HG03460 (cell line): ENCODE measurements at regions not wholly inside any gene's neighbourhood (a gene's known extent, or its start where the extent isn't known, plus 50 kb on each side); places are given as distances from the start of the nearest gene placed in this dataset.
"Not testable (repeated sequence)": the region's sequence is repeated elsewhere in the genome, so short reads cannot be mapped to it uniquely, and the experiment has no call there.

Experiments
- ATAC-seq: cut with Tn5 transposase; IDR thresholded peaks from one replicate; pipeline ENCODE4 v1.9.1; 2021; ENCODE audit not compliant: unreplicated experiment

DNA sequence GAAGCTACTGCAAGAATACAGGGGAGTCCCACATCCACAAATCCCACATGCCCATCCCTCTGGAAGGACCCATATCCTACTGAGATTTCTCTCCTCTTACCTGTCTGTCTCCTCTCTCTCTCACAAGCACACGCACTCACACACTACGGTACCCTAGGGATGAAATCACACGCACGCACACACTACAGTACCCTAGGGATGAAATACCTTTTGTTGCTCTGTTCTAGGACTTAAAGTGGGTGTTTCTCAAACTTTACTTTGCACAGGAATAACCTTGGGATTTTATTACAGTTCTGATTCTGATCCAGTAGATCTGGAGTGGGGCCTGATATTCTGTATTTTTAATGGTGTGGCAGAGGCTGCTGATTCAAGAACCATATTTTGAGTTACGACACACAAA lies 622.2 kb upstream of the ZNF385D start:
- ATAC-seq: no peak

DNA sequence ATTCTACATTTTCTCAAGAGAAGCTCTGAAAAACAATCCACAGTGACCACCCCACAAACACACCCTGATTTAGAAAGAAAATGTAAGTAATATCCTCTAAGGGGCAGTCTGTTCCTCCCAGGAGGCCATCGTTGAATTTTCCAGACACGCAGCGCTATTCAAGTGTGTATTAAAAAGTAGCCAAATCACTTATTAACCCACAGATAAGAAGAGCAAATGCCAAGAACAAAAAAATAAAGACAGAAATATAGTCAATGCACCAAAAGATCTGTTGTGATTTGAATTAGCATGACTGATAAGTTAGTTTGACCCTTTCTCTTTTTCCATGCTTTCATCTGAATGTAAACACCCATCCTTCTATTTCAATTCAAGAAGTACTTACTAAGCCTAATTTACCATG lies 622.8 kb upstream of the ZNF385D start:
- no peak for ATAC-seq

DNA sequence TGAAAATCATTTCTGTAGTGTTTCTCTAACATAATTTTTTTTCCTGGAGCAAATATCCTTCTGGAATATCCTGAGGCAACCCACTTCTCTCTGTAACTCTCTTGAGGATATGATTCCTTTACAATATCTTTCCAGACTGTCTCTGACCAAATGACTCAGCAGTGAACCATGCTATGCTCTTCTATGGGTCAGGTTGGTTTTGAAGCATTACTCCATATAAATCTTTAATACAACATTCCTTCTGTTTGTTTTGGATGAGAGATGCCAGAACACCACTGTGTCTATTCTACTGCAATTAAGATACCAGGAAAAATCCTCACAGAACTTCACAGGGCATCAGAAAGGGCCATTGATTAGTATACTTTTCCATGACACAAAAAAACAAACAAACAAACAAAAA lies 626.4 kb upstream of the ZNF385D start:
- no peak for ATAC-seq

DNA sequence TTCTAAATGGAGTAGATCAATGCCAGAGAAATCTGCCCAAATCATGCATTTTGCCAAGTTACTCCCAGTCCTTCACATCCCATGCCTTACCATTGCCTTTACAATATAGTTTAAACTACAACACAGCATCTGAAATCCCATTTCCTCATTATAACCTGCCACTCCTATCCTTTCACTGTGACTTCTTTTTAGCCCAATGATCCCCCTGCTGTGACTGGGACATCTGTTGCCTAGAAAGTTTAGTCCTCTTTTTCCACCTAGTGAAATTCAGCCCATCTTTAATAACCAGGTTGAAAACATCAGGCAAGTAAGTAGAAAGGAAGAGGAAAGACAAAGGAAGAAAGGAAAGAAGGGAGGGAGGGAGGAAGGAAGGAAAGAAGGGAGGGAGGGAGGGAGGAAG lies 627.9 kb upstream of the ZNF385D start:
- ATAC-seq: no peak

DNA sequence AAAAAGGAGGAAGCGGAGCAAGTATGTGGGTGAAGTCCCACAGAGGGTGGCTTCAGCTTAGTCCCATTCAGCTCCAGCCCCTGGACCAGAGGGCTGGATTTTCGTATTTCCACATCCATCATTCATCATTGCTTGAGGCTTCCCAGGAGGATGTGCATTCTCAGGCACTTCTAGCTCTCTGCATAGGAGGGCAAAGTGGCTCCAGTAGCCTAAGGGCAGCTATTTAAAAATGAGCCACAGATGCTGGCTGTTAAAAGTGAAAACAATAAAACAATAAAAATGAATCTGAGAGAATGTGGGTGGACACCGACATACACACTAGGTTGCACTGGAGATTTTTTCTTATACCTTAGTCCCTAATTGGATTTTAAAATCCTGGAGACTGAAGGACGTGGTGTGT lies 629.2 kb upstream of the ZNF385D start:
- no peak for ATAC-seq

DNA sequence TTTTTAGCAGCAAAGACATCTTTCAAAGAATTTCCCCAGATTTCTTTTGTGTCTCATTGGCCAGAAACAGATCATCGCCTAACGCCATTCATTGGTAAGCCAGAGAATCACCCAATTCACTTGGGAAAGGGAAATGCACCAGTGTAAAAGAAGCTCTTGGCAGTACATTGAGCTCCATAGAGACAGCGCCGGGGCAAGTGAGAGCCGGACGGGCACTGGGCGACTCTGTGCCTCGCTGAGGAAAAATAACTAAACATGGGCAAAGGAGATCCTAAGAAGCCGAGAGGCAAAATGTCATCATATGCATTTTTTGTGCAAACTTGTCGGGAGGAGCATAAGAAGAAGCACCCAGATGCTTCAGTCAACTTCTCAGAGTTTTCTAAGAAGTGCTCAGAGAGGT lies 630.6 kb upstream of the ZNF385D start:
- not testable (repeated sequence) for ATAC-seq

DNA sequence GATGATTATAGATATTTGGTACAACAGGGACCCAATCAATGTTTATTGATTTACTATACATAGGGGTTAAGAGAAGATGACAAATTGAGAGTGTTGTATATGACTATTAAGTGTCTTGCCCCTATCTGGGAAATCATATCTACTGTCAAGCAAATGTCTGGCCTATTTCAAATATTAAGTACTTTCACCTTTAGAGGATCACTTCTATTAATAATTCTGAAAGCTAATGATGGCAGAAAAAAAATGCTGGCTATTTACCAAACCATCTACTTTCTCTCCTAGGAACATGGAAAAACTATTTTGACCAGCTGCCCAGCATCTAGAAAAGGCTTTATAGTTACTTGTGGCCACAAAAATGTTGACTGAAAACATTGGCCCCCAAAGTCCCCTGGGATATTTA lies 632.3 kb upstream of the ZNF385D start:
- no peak for ATAC-seq

DNA sequence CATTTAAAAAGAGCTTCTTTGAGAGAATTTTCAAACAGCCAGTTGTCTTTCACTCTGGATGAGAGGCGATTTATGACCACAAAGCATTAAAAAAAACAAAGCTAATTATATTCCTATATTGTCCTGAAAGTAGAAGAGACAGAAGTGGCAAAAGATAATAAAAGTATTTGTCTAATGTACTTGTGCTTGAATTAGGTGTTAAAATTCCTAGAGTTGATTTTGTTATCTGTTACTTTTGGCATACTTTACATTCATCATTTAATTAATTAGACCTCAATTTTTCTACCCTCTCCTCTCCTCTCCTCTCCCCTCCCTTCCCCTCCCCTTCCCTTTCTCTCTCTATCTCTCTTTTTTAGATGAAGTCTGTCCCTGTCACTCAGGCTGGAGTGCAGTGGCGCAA lies 635.1 kb upstream of the ZNF385D start:
- ATAC-seq: no peak

DNA sequence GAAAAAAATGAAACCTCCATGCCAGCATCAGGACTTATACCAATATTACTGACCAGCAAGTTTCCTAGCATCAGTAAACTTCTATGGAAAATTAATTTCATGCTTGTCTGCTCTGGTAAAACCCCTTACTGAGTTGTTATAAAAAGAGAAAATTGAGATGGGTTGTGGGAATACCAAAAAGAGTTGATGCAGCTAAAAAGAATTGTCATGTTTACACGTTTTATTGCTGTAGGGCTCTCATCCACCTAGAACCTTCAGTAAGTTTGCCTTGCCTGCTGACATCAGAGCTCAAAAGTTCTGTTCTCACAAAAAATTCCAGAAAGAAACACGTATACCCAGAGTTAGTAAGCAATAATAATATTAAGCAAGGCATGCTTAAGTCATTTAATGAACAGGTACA lies 641.3 kb upstream of the ZNF385D start:
- ATAC-seq: no peak

DNA sequence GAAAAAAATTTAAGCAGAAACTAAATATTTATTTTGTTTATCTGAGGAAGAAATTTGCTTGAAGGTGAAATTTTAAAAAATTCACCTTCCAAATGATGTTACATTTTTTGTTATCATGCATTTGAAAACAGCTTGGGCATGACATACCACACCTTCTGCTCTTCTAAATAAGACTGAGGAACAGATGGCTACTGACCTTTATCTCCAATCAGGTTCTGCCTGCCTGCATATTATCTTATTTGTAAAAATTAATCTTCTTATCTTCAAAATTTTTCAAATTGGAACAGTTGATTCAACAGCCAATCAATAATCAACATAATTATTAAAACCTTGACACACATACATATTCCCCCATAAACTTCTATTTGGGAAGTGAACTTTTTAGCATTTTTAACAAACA lies 641.8 kb upstream of the ZNF385D start:
- ATAC-seq: no peak

DNA sequence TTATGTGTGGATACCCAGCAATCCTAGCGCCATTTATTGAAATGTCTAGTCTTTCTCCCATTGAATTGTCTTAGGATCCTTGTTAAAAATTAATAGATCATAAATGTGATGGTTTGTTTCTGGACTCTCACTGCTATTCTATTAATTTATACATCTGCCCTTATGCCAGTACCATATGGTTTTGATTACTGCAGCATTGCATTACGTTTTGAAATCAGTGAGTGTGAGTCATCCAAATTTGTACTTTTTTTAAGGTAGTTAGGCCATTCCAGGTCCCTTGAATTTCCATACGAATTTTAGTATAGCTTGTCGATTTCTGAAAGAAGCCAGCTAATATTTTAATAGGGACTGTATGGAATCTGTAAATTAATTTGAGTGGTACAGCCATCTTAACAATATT lies 648.6 kb upstream of the ZNF385D start:
- ATAC-seq: no peak

DNA sequence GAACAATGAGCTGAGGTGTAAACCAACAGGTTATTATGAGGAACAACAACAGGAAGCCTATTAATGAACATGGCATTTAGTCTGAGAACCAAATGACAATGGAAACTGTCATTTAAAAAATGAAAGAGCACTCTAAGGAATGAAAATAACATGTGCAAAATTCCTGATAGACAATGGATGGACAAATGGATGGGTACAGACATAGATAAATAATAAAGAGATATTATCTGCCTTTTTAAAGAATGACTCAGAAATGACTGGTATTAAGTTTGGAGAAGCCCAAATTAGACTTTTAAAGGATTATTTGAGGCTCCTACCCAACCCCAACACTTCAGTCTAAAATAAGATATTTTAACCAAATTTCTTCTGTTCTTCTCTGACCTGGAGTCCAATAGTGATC lies 650.5 kb upstream of the ZNF385D start:
- ATAC-seq: no peak

DNA sequence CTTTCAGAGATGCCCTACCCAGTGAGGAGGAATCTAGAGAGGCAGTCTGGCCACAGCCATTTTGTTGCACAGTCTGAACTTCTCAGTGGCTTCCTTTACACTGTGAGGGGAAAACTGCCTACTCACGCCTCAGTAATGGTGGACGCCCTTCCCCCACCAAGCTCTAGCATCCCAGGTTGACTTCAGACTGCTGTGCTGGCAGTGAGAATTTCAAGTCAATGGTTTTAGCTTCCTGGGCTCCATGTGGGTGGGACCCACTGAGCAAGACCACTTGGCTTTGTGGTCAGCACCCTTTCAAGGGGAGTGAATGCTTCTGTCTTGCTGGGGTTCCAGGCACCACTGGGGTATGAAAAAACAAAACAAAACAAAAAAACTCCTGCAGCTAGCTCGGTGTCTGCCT lies 663.2 kb upstream of the ZNF385D start:
- no peak for ATAC-seq

DNA sequence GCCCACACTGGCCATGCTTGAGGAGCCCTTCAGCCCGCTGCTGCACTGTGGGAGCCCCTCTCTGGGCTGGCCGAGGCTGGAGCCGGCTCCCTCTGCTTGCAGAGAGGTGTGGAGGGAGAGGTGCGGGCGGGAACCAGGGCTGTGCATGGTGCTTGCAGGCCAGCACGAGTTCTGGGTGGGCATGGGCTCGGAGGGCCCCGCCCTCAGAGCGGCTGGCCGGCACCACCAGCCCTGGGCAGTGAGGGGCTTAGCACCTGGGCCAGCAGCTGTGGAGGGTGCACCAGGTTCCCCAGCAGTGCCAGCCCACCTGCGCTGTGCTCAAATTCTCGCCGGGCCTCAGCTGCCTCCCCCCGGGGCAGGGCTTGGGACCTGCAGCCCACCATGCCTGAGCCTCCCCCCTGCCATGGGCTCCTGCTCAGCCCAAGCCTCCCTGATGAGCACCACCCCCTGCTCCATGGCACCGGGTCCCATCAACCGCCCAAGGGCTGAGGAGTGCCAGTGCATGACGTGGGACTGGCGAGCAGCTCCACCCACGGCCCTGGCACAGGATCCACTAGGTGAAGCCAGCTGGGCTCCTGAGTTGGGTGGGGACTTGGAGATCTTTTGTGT lies 665.9 kb upstream of the ZNF385D start:
- ATAC-seq: not testable (repeated sequence)

DNA sequence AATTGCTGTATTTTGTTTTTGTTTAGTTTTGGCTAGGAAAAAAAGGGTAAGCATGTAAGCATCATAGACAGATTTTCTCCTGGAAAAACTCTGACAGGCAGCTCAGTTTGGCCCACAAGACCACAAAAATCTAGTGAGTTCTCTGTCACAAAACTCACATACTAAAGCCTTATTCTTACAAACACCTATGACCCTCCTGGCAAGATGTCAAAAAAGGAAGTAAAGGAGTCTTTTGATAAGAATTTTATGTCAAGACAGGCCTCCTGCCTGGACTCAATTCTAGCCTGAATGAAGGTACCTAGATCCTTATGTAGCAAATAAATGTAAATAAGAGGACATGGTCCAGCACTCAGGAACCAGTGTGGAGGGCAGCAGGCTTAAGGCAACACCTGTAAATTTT lies 668.3 kb upstream of the ZNF385D start:
- no peak for ATAC-seq

DNA sequence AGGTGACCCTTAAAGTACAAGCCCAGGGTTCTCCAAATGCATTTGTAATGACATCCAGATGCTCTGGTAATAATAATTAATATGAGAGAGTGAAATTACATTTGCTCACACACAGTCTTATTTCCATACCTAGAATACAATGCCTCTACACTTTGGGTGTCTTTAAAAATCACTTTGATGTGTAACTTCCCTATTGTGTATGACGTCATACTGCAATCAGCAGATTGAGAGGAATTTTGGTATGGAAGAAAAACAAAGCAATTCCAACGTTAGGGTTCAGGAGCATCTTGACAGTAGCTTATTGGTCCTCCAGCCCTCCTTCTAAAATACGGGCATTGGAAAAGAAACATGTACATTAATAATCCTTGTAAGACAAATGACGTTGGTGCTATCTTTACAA lies 670.6 kb upstream of the ZNF385D start:
- no peak for ATAC-seq

DNA sequence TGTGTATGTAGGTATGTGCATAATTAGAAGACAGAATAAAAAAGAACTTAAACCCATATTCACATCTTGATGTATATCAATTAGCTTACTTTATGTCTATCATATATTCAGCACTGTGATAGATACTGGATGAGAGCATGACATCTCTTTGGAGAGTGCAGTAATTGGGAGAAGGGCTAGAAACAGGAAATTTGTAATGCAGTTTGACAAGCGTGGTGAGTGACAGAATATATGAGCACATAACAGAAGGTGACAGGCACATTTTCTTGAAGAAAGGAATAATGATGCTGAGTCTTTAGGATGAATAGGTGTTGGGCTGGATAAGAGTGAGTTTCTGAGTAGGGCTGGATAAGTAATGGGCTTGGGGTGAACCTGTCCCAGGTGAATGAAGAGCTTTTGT lies 680.3 kb upstream of the ZNF385D start:
- no peak for ATAC-seq

DNA sequence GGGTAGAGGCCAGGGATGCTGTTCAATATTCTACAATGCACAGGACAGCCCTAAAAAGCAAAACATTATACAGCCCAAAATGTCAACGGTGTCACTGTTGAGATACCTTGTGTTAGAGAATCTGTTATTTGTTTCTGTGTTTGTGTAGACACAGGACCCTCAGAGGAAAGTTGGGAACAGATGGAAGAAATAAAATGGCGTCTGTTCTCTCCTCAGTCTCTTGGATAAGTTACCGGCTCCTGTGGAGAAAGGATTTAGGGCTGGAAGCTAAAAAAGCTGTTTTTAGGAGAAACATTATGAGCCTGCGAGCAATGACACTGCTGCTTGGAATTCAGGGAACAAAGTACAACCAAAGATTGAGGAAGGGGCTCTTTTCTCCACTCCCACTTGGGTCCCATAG lies 688.6 kb upstream of the ZNF385D start:
- ATAC-seq: no peak

DNA sequence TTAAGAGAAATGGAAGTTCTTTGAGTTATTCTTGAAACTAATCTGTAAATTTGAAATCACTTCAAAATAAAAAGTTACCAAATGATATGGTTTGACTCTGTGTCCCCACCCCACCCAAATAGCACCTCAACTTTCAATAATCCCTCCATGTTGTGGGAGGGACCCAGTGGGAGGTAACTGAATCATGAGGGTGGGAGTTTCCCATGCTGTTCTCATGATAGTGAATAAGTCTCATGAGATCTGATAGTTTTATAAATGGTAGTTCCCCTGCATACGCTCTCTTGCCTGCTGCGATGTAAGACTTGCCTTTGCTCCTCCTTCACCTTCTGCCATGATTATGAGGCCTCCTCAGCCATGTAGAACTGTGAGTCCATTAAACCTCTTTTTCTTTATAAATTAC lies 690.7 kb upstream of the ZNF385D start:
- no peak for ATAC-seq

DNA sequence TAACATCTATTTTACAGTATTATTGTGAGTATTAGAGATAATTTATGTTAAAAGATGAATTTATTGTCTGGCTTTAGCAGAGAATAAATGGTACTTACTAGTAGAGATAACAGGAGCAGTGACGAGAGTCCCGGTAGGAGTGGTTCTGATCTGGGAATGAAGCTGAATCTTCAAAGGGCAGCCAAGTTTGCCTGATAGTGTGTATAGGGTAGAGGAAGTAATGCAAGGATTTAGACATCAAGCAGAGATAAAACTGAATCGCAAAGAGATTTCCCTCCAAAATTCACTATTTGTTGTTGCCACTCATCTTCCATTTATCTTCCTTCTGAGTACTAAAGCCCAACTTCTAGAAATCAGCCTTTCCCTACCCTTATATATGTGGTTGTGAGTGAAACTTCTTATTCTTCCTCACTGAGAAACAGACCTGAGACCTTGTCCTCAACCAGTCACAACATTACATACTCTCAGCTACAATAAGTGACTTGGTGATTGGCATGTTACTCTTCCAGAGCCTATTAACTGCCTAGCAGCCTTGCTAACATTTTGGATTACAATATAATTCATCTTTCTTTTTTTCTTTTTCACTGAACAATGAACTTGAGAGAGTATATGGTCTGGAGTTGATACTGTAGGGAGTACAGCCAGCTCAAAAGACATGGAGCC lies 692.7 kb upstream of the ZNF385D start:
- ATAC-seq: no peak

DNA sequence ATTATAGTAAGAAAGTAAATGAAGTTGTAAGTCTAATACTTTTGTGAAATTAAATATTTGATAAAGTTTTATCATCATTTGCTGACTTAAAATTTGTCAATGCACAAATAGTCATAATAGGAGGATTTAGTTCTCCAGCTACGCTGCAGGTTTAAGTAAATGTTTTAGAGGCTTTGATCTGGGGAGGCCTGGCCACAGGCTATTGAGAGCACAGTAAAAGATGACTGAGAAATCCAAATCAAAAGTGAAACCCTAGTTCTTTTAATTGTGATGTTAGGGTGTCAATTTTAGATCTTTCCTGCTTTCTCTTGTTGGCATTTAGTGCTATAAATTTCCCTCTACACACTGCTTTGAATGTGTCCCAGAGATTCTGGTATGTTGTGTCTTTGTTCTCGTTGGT lies 694.3 kb upstream of the ZNF385D start:
- not testable (repeated sequence) for ATAC-seq

DNA sequence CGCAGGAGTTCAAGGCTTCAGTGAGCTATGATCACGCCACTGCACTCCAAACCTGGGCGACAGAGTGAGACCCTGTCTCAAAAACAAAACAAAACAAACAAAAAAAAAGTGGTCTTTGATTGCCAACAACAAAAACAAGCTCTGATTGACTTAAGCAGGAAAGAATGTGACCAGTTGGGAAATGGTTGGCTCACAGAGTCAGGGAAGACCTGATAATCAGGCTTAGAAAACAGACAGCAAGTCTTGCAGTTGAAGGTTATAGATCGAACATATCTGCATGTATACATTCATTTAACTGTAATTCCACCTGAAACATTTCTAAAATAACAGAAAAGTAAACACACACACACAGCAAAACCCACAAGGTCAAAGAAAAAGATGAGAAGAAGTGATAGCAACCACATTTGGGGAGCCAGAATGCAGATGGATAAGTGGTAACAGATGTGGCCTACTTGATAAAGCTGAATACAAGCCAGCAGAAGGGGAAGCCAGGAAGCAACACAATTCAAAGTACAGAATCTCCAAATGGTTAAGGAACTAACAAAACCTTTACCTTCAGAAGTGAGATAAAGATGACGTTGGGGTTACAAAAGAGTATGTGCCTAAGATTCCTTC lies 699.9 kb upstream of the ZNF385D start:
- ATAC-seq: no peak

DNA sequence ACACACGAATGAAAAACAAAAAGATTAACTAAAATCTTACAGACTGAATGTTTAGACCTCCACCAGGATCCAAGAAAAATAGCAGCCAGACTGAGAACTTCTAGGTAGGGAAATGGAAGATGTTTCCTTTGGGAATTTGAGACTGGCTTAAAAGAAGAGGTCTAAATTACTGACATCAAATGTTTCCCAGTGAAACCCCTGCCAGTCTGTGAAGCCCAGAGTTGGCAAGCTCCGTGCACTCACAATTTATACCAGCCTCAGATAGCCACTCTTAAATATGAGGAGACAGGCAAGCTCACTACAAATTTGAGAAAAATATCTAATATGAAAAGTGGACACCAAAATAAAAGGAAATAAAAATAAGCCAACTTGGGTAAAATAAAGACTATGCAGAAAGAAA lies 700.5 kb upstream of the ZNF385D start:
- no peak for ATAC-seq
